OCI-M1 (cell line): ENCODE measurements at regions not wholly inside any gene's neighbourhood (a gene's known extent, or its start where the extent isn't known, plus 50 kb on each side); places are given as distances from the start of the nearest gene placed in this dataset.
A peak's percentile ranks its signal among the peaks of the same experiment; 100 is the strongest.

Experiments
- DNase-seq: peaks from one replicate; lab custom pipeline; 2025; lab: John Stamatoyannopoulos, UW

DNA sequence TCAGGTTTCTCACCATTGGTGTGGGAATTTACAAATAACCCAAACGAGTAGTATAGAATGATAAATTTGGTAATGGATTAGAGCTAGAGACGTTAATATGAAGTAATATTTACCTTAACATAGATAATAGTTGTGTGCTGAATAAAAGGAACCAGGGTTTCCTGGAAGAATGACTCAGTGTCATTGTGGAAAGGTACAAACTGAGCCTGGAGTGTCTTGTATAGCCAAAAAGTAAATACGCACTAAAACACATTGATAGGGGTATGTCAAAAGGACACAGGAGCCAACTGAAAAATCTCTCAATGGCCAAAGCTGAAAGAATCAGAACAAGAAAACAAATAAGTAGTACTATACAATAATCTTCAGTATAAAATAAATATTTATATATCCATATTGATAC, 363.5 kb downstream of the SLCO4C1 start:
- DNase-seq, result no peak

DNA sequence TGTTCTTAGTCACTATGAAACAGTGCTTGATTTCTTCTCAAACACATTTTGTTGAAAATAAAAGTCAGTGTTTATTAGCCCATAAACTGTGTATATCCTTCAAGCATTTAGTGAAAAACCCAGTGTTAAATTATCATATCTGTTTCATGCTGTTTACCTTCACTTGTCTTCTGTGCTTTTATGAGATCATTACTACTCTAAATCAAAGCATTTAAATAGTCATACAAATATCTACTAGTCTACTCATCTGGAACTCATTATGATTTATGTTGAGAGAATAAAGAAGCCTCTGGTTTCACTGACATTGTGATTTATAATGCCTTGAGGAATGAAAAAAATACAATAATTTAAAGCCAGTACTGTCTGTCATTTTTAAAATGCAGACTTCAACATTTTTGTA, 366.5 kb downstream of the SLCO4C1 start:
- DNase-seq, result no peak

DNA sequence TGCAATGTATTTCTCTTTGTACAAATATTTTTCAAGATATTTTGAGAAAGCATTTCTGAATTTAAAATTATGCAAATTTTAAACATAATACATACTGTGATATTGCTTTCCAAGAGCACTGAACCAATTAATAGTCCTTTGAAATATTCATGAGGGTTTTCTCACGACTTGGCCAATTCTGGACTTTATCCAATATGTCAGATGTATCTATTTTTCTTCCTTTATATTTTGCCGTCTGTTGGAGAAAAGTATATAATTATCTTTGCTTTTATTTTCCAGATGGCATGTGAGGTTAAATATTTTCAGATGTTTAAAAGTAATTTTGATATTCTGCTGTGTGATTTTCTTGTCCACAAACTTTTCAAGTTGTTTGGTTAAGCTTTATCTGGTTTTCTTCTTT, 378.9 kb downstream of the SLCO4C1 start:
- DNase-seq, result no peak

DNA sequence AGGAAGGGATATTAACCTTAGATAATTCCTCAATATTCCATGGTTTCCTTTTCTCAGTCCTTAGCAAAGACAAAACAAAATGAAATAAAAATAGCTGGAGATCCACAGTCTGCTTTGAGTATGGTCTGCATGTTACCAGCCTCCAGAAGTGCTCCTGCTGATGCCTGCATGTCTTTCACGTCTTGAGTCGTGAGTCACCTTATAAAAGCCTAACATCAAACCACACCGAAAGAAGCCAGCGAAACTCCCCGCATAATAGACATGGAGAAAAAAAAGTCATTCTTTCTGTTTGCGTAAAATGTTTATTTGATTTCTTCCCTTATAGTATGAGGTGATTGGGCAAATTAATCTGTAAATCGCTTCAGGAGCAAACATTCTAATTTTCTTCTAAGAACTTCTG, 380.5 kb downstream of the SLCO4C1 start:
- no peak for DNase-seq

DNA sequence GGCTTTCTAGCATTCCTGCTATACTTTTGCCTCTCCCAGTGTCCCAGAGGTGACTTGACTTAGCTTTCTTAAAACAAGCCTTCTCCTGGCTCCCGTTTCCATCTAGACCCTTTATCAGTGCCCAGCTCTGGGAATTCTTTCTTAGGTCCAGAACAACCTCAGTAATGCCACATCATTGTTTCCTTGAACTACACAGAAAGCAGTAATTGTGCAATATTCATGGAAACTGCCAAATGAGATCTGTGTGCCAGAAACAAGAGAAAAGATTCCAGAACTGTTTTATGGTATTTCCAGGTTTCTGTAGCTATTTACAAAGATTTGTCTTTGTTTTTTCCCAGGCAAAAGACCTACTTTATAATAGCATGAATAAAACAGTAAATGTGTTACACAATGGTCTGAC, 391.3 kb downstream of the SLCO4C1 start:
- DNase-seq, result peak; percentile 7

DNA sequence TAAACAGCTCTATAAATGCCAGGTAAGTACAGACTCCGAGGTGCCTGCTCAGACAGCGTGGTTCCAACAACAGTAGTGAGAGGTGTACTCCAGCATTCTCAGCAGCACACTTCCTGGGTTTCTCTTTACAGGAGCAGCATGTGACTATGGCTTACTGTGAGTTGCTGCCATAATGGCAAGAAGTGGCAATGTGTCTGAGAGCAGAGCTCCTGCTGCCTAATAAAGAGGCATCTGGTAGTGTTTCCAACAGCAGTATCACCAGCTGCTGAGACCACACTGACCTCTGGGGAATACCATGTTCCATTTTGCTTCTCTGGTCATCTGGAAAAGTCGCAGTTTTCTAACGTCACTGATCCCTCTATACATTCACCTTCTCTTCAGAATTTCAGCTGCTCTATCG, 398.2 kb downstream of the SLCO4C1 start:
- DNase-seq, result peak; percentile 29

DNA sequence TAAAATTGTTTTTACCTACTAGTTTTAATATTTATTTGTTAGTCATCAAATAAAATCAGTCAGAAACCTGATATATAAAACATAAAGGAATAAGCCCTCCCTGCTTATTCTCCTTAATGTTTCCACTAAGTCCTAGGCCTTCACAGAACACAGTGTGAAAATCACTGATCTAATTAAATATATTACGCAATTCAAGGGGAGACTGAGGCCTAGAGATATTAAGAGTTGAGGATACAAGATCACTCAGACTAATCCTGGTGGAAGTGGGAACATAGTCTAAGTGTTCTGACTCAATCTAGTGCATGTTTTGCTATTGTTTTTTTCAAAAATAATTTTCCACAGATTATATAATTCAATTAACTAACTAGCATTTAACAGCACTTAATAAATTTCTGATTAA, 401.1 kb downstream of the SLCO4C1 start:
- no peak for DNase-seq

DNA sequence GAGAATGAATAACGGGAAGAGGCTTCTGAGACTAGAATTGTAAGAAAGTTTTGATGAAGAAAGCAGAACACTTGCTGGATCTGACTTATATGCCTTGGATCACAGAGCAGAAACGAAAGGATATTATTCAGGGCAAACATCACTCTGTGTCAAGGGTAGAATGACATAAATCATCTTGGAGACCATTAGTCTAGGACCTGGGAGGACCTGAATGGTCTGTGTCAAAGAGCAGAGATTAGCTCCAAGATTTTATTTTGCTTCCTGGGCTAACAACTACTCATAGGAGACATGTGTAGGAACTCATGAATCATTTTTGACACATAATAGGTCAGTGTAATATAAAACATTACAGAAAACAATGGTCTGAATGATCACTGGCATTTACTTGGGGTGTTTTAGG, 417.9 kb downstream of the SLCO4C1 start:
- peak; percentile 14 for DNase-seq

DNA sequence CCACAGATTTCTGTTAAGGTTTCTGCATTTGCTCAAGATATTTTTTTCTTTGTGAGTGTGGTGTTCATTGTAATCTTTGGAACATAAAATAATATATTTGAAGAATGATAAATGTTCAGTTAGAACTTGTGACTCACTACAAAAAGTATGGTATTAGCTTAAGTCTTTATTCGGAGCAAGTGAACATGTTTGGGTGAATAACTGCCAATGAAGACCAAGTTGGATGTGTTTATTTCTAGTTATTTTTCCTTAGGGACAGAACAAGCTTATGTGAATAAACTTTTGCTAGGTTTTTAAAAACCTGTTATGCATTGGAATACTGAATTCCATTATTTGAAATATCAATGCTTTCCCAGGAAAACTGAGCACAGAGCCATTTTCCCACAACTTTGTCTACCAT, 418.6 kb downstream of the SLCO4C1 start:
- no peak for DNase-seq

DNA sequence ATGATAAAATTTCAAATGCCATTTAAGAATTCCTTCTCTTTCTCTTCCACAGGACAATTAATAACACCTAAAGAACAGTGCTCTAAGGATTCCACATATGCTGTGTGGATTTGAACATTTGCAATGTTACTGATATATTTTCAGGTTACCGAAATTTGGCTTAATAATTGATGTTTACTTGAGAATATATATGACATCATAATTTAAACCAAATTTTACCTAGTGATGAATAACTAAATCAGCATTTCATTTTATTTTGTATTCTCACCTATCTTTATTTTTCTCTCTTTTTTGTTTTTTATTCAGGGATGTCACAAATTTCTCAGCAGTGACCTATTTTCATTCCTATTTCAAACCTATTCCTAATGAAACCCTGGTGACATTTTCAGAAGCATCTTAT, 429.6 kb downstream of the SLCO4C1 start:
- no peak for DNase-seq

DNA sequence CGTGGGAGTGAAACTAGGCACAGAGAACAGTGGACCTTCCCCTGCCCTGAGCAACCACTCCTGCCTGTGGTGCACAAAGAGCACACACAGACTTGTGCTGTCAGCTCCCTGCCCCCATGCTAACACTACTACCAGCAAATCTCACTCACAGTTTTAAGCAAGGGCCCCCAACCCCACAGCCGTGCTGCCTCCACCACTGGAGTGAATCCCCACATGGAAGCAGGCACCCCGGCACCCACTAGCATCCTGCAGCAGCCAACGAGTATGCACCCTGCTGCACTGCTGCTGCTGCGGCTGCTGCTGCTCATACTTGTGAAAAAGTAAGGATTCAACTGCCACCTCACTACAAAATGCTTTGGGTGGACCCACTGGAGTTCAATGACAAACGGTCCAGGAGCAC, 435.5 kb downstream of the SLCO4C1 start:
- DNase-seq, result no peak

DNA sequence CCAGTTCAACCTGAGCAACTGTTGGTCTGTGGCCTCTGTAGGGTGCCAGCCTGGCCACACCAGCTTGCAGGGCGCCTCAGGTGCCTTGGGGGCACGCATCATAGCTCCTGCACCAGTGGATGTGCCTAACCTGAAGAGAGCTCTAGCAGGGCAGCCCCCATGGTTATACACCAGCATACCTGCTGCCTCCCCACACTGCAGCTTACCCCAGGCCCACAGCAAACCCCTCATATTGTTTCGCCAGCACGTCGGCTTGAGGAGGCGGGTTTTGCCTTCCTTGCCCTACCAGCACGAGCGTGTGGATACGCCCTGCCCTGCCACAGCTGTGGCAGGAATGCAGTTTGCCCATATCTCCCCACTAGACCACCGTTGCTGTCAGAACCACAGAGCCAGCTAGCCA, 435.9 kb downstream of the SLCO4C1 start:
- no peak for DNase-seq

DNA sequence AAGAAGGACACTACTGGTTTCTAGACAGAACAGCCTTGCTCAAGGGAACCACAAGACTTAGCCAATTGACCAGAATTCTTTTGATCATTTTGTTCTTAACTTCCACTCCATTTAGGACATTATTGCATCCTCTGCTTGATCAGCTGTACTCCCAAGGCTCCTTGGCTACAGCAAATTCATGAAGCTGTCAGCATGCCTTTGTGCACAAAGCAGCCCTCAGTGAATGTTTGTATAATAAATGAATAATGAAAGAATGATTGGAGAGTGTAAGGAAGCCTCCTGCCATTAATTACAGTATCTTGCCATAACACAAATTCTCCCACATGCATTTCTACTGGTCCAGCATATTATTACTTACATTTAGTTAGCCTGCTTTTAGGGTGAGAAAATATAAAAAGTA, 449.6 kb downstream of the SLCO4C1 start:
- no peak for DNase-seq

DNA sequence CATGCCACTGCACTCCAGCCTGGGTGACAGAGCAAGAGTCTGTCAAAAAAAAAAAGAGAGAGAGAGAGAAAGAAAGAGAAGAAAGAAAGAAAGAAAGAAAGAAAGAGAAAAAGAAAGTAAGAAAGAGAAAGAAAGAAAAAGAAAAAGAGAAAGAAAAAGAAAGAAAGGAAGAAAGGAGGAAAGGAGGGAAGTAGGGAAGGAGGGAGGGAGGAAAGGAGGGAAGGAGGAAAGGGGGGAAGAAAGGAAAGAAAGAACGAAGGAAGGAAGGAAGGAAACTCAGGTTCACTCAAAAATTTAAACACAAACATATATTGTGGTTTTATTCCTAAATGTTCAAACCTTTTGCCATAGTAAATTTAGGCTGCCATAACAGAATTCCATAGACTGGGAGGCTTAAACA, 453.0 kb downstream of the SLCO4C1 start:
- DNase-seq, result no peak

DNA sequence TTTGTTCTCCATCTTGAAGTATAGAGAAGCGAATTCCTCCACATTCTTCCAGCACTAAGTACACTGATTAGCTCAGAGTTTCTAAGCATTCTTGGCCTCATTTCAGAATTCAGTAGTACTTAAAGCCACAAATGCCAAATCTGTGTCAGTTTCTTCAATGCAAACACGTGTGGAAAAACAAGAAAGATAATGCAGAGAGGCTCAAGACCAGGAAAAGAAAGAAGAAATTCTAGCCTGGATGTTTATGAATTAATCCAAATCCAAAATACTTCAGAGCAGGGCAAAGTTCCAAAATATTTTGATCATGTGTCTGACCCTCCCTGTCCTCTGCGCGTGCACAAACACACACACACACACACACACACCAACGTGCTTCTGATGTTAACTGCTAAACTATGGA, 457.6 kb downstream of the SLCO4C1 start:
- peak; percentile 47 for DNase-seq

DNA sequence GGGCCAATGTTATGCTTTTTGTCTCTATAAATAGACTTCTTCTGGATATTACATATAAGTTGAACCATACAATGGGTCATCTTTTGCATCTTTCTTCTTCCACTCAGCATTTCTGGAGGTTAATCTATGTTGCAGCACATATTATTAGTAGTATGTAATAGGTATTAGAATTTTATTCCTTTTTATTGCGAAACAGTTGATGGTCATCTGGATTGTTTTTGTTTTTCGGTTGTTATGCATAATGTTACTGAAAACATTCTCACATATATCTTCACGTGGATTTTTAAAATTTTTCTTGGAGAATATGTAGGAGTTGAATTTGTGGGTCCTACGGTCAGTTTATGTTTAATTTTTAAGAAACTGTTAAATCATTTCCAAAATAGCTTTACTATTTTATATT, 466.8 kb downstream of the SLCO4C1 start:
- DNase-seq, result no peak

DNA sequence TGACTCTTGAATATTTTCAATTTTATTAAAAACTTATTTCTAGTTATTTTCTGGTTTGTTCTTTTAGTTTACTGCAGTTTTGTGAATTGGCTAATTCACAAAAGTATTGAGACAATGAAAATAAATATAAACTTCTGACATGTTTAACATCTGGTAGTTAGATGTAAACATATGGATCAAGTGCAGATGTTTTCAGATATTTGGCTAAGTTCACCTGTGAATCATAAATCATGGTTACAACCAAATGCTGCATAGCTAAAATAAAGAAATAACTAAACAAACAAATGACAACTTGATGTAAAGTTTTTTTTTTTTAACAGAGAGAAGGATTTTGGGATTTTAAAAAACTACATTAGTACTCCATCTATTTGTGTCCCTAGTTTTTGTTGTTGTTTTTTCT, 484.6 kb downstream of the SLCO4C1 start:
- DNase-seq, result no peak

DNA sequence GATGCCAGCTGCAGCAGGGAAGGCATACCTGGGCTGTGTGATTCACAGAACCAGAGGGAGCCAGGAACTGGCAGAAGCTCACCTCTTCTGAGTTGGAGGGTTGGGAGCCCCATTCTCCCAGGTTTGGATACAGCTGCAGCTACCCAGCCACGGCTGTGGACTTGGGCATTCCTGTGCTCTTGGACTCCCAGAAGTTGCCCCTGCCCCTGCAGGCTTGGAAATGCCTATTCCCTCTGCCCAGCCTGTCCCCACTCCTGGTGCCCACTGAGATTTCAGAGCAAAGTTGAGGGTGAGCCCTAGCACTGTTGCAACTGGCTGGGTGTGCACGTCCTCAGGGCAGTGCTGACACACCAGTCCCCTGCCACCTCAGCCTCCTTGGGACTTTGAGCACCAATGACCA, 489.7 kb downstream of the SLCO4C1 start:
- DNase-seq, result no peak

DNA sequence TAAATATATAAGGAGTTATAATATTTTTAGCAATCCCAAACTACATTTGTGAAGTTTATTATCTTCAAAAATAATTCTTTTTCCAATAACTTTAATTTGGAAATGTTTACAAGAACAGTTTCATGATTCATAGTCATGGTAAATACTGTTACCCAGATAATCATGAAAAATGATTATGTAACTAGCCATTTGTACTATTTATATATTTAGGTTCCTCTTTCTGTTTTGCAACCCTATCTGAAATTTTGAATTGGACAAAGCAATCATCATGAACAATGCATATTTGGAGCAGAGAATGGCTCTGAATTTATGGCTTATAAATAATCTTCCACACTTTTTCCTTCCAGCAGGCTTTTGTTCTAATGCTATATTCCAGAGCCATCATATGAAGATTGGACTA, 499.7 kb downstream of the SLCO4C1 start:
- DNase-seq, result peak; percentile 52

DNA sequence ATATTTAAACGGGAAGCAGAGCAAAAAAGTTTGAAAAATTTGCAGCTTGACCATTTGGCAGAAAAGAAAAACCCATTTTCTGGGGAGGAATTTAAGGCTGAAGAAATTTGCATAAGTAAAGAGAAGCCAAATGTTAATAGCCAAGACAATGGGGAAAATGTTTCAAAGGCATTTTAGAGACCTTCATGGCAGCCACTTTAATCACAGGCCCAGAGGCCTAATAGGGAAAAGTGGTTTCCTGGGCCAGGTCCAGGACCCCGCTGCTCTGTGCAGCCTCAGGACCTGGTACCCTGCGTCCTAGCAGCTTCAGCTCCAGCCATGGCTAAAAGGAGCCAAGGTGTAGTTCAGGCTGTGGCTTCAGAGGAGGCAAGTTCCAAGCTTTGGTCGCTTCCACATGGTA, 507.3 kb downstream of the SLCO4C1 start:
- DNase-seq, result no peak

DNA sequence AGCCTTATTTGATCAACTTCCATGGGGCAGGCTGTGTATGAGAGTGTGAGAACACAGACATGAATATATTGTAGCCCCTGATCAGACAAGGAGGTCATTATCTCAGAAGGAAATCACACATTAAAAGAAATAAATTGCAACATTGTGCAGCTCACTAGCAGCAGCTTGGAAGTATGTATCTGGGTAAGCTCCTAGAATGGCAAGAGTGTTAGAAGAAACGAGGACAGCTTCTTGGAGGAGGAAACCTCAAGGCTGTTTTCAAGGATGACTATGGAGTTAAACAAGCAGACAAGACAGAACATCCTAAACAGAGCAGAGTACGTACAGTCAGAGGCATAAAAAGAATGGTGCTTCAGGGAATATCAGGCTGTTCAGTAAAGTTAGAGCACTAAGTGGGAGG, 511.0 kb downstream of the SLCO4C1 start:
- DNase-seq, result no peak

DNA sequence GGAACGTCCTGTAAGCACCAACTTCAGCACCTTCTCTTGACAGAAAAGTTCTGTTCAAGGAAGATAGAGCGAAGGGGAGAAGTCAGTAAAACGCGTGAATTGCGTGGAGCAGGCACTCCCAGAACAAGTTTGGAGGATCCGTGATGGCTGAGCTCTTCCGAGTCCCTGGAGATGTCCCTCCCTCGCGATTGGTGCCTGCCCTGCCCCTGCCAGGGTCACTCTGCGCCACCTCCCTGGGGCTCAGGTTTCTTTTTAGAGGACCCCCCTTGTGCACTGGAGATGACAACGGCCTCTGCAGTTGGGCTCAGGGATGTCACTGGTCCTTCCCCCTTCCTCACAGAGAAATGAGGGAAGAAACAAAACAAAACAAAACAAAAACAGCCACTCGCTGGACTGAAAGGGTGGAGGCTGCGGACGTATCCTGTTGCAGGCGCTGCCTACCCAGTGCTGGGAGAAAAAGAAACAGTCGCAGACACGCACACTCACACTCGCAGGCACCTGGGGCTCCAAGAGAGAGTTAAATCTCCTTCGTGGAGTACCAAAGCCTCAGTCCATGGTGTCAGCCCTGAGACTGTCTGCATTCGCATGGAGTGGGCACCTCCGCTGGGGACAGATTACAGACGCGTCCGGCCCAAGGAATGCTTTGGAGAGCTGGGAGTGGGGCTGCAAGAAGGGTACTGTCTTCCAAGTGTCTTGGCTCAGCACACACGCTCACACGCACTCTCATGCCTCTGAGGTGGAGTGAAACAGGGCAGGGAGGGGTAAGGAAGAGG, 512.7 kb downstream of the SLCO4C1 start:
- no peak for DNase-seq

DNA sequence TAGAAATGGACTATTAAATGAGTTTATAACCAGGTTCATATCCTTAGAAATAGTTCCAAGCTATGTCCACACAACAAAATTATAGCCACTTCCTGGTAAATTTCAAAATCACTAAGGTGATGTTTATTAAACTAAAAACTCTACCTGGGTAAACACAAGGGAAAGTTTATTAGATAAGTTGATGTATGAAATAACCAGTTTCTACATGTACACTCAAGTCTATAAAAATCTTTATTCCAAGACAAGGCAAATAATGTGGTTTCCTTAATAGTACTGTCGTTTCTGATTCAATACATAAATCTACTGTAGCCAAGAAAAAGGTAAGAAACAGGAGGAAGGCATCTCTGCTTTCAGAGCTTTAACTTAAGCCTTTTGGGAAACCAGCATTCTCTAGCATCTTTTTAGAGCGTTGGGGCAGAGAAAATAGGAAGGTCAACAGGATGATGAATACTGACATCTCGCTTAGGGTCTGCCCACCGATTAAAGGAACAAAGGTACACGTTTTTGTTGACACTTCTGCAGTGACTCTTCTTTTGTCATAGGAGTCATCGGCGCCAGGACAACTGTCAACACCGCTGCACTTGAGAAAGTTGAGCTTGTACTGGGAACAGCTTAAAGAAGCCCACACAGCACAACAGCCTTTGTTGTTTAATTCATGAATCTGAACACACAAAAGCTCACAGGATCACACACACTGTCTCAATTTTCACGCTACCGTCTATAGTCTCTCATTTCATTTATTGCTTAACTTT, 513.6 kb downstream of the SLCO4C1 start:
- DNase-seq, result no peak

DNA sequence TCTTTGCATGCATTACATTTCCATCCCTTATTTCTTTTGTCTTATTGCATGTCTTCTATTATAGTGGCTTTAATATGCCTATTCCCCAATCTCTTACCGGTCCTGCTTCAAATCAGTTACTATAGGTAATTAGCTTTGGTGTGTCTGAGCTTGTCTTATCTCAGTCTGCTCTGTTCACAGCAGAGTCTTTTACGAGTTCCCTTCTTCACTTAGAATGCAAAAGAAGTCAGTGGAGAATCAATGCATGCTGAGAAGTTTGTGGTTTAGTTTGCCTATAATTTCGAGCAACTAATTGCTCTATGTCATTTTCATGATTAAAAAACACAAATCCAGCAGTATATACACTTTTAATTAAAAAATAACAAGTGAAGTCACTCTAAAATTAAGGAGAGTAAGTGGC, 545.0 kb downstream of the SLCO4C1 start:
- no peak for DNase-seq
